KMS-11 (cell line): ENCODE measurements at regions not wholly inside any gene's neighbourhood (a gene's known extent, or its start where the extent isn't known, plus 50 kb on each side); places are given as distances from the start of the nearest gene placed in this dataset.

Experiments
- H2AFZ ChIP-seq: fragments of 200-600 bp; sonication (generic); 2 replicates; pipeline ENCODE4 v1.6.1; 2016; ENCODE audit warnings: antibody characterized with exemption, mixed run types, low read depth
- H3K27ac ChIP-seq: fragments of 200-600 bp; sonication (generic); 2 replicates; pipeline ENCODE4 v1.6.1; 2016; ENCODE audit warnings: mild to moderate bottlenecking, mixed run types
- H3K27me3 ChIP-seq: fragments of 200-600 bp; sonication (generic); 2 replicates; pipeline ENCODE4 v1.6.1; 2017; ENCODE audit warnings: mild to moderate bottlenecking, low read depth, mixed run types, moderate library complexity; ENCODE audit not compliant: insufficient read depth
- H3K36me3 ChIP-seq: fragments of 200-600 bp; sonication (generic); 2 replicates; pipeline ENCODE4 v1.6.1; 2017; ENCODE audit warnings: mild to moderate bottlenecking, mixed run types; ENCODE audit not compliant: insufficient read depth
- H3K4me1 ChIP-seq: fragments of 200-600 bp; sonication (generic); 2 replicates; pipeline ENCODE4 v1.6.1; 2016; ENCODE audit warnings: mild to moderate bottlenecking, low read depth, mixed run types; ENCODE audit not compliant: poor library complexity, severe bottlenecking
- H3K4me2 ChIP-seq: fragments of 200-600 bp; sonication (generic); 2 replicates; pipeline ENCODE4 v1.7.0; 2016; ENCODE audit warnings: mild to moderate bottlenecking, mixed run types
- H3K4me3 ChIP-seq: fragments of 200-600 bp; sonication (generic); IDR thresholded peaks from 2 replicates; pipeline ENCODE4 v1.6.1; 2017; ENCODE audit warnings: low read depth, low read length, mixed read lengths; ENCODE audit not compliant: insufficient read depth
- H3K79me2 ChIP-seq: fragments of 200-600 bp; sonication (generic); 2 replicates; pipeline ENCODE4 v1.6.1; 2016; ENCODE audit warnings: low read depth, mixed run types; ENCODE audit not compliant: insufficient read depth
- H3K9ac ChIP-seq: fragments of 200-600 bp; sonication (generic); 2 replicates; pipeline ENCODE4 v1.6.1; 2016; ENCODE audit warnings: mild to moderate bottlenecking, mixed run types
- H4K20me1 ChIP-seq: fragments of 200-600 bp; sonication (generic); 2 replicates; pipeline ENCODE4 v1.6.1; 2016; ENCODE audit warnings: mild to moderate bottlenecking, mixed run types; ENCODE audit not compliant: insufficient read depth
- TF ChIP-seq, protein P1 (sequence below): fragments of 200-600 bp; sonication (generic); conservative IDR thresholded peaks from 2 replicates; pipeline ENCODE4 v1.6.1; 2017; ENCODE audit warnings: low read depth, mild to moderate bottlenecking, antibody characterized with exemption, low read length, moderate library complexity, mixed read lengths

DNA sequence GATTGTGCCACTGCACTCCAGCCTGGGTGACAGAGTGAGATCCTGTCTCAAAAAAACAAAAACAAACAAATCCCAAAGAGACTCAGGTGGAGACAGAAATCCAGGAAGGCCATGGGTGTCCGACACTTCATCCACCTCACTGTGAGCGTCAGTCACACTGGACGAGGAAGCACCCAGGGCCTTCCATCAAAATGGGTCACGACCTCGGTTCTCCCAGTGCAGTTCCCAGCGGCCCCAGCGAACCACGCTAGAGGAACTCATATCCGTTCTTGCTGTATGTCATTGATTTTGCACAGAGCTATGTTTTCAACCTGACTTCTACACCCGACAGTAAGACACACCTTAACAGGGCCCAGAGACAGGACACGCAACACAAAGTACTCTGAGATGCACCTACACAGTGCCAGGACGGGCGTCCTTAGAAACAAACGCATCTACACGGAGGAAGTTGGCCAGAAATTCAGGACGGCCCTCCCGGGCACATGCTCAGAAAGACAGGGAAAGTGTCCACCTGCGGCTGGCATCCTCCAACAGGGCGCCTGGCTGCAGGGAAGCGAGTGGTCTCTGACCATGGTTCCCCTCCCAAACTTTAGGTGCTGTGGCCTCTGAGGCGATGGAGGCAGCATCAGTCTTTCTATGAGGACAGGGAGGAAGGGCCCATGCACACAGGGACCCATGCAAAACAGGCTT, 410.5 kb downstream of the CTTN start:
- TF ChIP-seq, protein P1, sequence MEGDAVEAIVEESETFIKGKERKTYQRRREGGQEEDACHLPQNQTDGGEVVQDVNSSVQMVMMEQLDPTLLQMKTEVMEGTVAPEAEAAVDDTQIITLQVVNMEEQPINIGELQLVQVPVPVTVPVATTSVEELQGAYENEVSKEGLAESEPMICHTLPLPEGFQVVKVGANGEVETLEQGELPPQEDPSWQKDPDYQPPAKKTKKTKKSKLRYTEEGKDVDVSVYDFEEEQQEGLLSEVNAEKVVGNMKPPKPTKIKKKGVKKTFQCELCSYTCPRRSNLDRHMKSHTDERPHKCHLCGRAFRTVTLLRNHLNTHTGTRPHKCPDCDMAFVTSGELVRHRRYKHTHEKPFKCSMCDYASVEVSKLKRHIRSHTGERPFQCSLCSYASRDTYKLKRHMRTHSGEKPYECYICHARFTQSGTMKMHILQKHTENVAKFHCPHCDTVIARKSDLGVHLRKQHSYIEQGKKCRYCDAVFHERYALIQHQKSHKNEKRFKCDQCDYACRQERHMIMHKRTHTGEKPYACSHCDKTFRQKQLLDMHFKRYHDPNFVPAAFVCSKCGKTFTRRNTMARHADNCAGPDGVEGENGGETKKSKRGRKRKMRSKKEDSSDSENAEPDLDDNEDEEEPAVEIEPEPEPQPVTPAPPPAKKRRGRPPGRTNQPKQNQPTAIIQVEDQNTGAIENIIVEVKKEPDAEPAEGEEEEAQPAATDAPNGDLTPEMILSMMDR: no peak
- H3K9ac ChIP-seq: no peak overlapping the region
- no peaks in the 10 kb centered on the region for H3K36me3 ChIP-seq
- no peaks in the 10 kb centered on the region for H3K79me2 ChIP-seq
- H2AFZ ChIP-seq: no peak overlapping the region
- H3K27me3 ChIP-seq: no peaks in the 10 kb centered on the region
- no peaks in the 10 kb centered on the region for H4K20me1 ChIP-seq
- no peaks in the 10 kb centered on the region for H3K4me1 ChIP-seq
- no peak overlapping the region for H3K4me3 ChIP-seq
- no peak overlapping the region for H3K4me2 ChIP-seq
- no peak overlapping the region for H3K27ac ChIP-seq

DNA sequence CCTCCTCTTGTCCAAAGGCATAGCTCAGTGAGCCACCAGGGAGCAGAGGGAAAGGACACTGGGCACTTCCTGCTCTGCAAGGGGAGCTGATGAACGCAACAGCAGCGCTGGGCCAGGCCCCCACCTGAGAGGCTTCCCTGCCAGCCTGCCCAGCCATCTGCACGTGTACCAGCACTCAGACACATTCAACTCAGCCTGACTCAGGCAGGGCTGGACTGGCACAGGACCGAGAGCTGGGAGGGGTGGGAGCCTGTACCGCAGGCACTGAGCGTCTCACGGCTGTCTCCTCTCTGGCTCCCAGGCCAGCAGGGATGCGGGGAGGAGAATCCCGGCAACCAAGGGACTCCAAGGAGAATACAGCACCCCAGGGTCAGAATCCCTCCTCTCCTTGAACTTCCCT, 411.8 kb downstream of the CTTN start:
- no peaks in the 10 kb centered on the region for H3K4me1 ChIP-seq
- H2AFZ ChIP-seq: no peak overlapping the region
- H3K36me3 ChIP-seq: no peaks in the 10 kb centered on the region
- no peak overlapping the region for H3K27ac ChIP-seq
- no peaks in the 10 kb centered on the region for H3K79me2 ChIP-seq
- H3K4me3 ChIP-seq: no peak overlapping the region
- no peak overlapping the region for H3K4me2 ChIP-seq
- H4K20me1 ChIP-seq: no peaks in the 10 kb centered on the region
- TF ChIP-seq, protein P1: no peak
- no peak overlapping the region for H3K9ac ChIP-seq
- H3K27me3 ChIP-seq: no peaks in the 10 kb centered on the region

DNA sequence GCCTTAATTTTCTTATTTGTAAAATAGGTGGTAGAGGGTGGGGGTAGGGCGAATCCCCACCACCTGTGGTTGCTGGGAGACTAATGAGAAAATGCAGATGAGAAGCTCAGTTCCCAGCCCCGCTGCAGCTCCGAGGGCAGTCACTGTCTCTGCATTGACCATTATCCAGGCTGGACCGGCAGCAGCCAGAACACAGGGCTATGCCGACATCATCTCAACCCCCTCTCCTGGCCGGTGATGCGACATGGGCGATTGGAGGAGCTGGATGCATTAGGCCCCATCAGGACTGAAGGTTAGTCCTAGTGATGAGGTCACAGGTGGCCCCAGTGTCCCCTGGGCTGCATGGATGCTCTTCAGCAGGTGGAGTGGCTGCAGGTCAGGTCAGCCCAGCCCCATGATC, 412.4 kb downstream of the CTTN start:
- Histone ChIP-seq H3K4me3 (no peak overlapping the region), H3K9ac (no peak overlapping the region), H4K20me1 (no peaks in the 10 kb centered on the region), H3K4me2 (no peak overlapping the region), H2AFZ (no peak overlapping the region), H3K36me3 (no peaks in the 10 kb centered on the region), H3K79me2 (no peaks in the 10 kb centered on the region), H3K27me3 (no peaks in the 10 kb centered on the region), H3K27ac (no peak overlapping the region), H3K4me1 (no peaks in the 10 kb centered on the region)
- TF ChIP-seq, protein P1: no peak

DNA sequence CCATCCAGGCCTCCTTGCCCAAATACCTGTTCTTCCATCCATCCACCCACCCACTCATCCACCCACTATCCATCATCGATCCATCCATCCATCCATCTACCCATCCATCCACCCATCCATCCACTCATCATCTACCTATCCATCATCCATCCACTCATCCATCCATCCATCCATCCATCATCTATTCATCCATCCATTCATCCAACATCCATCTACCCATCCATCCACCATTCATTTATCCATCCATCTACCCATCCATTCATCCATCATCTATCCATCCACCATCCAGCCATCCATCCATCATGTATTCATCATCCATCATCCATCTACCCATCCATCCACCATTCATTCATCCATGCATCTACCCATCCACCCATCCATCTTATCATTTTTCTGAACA, 413.2 kb downstream of the CTTN start:
- TF ChIP-seq, protein P1: no peak

More for the DNA sequence above, 413.2 kb downstream of the CTTN start:
- Histone ChIP-seq H3K27me3 (no peaks in the 10 kb centered on the region), H3K36me3 (no peaks in the 10 kb centered on the region), H3K9ac (no peak overlapping the region), H4K20me1 (no peaks in the 10 kb centered on the region), H3K79me2 (no peaks in the 10 kb centered on the region), H3K4me2 (no peak overlapping the region), H3K4me1 (no peaks in the 10 kb centered on the region), H3K4me3 (no peak overlapping the region), H3K27ac (no peak overlapping the region), H2AFZ (no peak overlapping the region)
